Cardiac muscle cell (in vitro differentiated cells and primary cell): ENCODE measurements at regions not wholly inside any gene's neighbourhood (a gene's known extent, or its start where the extent isn't known, plus 50 kb on each side); places are given as distances from the start of the nearest gene placed in this dataset.

ENCODE experiments used
- DNase-seq, 2 donors: peaks; one replicate each; pipeline versions ENCODE4 v3.0.0 to v3.0.0-alpha.2; 2010 to 2017; ENCODE audit warnings: low read depth in 1 of 2, low spot score in 1 of 2
- H3K27ac ChIP-seq: fragments of 200-600 bp; sonication (generic); 2 replicates; pipeline ENCODE4 v1.5.1; 2016
- H3K27me3 ChIP-seq: fragments of 200-600 bp; sonication (generic); 2 replicates; pipeline ENCODE4 v1.6.0; 2016; ENCODE audit warnings: control low read depth
- H3K36me3 ChIP-seq: fragments of 200-600 bp; sonication (generic); 2 replicates; pipeline ENCODE4 v1.5.1; 2016; ENCODE audit warnings: control low read depth
- H3K4me1 ChIP-seq: fragments of 200-600 bp; sonication (generic); 2 replicates; pipeline ENCODE4 v1.8.1; 2017; ENCODE audit warnings: low read depth, mild to moderate bottlenecking, mixed run types
- H3K4me3 ChIP-seq: fragments of 200-600 bp; sonication (generic); 2 replicates; pipeline ENCODE4 v1.5.1; 2016; ENCODE audit warnings: mild to moderate bottlenecking
- H3K9me3 ChIP-seq: fragments of 200-600 bp; sonication (generic); 2 replicates; pipeline ENCODE4 v1.5.1; 2017; ENCODE audit warnings: low read depth, mild to moderate bottlenecking, control low read depth
- TF ChIP-seq, protein P1 (sequence below): IDR thresholded peaks from 2 replicates; pipeline ENCODE4 v1.5.1; 2012; ENCODE audit warnings: low read depth, mild to moderate bottlenecking, low read length

DNA sequence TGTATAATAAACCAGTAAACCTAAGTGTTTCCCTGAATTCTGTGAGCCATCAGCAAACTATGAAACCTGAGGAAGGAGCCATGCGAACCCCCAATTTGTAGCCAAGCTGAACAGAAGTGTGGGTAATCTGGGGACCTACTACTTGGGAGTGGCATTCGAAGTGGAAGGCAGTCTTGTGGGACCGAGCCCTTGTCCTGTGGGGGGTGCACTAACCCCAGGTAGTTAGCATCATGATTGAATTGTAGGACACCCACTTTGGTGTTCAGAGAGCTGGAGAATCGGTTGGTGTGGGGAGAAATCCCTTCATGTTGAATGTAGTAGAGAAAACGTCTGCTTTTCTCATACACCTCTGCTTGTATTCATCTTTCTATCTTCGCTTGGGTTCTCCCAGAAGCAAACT is 79.7 kb upstream of the CPHXL start:
- no peak overlapping the region for H3K4me3 ChIP-seq
- no peaks in the 10 kb centered on the region for H3K4me1 ChIP-seq
- no peaks in the 10 kb centered on the region for H3K27me3 ChIP-seq
- H3K9me3 ChIP-seq = no peaks in the 10 kb centered on the region
- no peaks in the 10 kb centered on the region for H3K36me3 ChIP-seq
- no peak overlapping the region for H3K27ac ChIP-seq
- DNase-seq = no peak
- TF ChIP-seq, protein P1, sequence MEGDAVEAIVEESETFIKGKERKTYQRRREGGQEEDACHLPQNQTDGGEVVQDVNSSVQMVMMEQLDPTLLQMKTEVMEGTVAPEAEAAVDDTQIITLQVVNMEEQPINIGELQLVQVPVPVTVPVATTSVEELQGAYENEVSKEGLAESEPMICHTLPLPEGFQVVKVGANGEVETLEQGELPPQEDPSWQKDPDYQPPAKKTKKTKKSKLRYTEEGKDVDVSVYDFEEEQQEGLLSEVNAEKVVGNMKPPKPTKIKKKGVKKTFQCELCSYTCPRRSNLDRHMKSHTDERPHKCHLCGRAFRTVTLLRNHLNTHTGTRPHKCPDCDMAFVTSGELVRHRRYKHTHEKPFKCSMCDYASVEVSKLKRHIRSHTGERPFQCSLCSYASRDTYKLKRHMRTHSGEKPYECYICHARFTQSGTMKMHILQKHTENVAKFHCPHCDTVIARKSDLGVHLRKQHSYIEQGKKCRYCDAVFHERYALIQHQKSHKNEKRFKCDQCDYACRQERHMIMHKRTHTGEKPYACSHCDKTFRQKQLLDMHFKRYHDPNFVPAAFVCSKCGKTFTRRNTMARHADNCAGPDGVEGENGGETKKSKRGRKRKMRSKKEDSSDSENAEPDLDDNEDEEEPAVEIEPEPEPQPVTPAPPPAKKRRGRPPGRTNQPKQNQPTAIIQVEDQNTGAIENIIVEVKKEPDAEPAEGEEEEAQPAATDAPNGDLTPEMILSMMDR = no peak

DNA sequence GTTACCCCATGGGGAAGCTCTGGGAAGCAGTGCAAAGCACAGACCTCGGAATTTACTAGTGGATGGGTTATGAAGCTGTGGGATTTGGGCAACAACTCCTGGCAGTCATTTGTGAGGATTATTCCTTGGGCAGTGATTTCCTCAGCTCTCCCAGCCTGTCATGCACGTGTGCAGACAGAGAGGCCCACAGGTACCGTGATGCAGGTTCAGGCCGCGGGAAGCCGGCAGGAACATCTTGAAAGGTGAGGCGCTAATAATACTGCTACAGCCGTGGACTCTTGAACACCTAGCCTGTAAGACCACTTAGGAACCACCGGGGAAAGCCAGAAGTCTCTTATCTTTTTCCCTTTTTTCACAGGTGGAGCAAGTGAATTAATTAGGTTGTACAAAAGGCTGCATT is 80.2 kb upstream of the CPHXL start:
- H3K4me1 ChIP-seq = no peaks in the 10 kb centered on the region
- H3K27me3 ChIP-seq = no peaks in the 10 kb centered on the region
- no peaks in the 10 kb centered on the region for H3K9me3 ChIP-seq
- H3K27ac ChIP-seq = no peak overlapping the region
- no peaks in the 10 kb centered on the region for H3K36me3 ChIP-seq
- TF ChIP-seq, protein P1 = no peak
- no peak overlapping the region for H3K4me3 ChIP-seq
- DNase-seq = no peak

DNA sequence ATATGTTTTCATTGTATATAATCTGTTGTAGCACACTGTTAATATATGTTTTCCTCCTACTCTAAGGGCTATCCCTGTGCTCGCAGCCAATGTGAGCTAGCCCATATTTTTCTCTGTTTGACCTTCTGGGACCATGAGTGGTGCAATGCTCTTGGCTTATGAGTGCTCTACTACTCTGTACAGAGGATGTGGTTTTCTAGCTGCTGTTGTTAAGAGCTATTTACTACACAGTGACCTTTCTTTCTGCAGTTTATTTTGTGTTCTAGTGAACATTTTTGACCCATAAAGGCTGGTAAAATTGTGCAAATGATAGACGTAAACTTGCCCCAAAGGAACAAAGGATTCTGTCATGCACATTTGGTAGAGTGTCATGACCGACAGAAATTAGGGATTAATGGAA is 84.1 kb upstream of the CPHXL start:
- Histone ChIP-seq H3K27me3 (no peaks in the 10 kb centered on the region), H3K27ac (no peak overlapping the region), H3K4me3 (no peak overlapping the region), H3K9me3 (no peaks in the 10 kb centered on the region), H3K4me1 (no peaks in the 10 kb centered on the region), H3K36me3 (no peaks in the 10 kb centered on the region)
- DNase-seq = no peak
- TF ChIP-seq, protein P1 = no peak

DNA sequence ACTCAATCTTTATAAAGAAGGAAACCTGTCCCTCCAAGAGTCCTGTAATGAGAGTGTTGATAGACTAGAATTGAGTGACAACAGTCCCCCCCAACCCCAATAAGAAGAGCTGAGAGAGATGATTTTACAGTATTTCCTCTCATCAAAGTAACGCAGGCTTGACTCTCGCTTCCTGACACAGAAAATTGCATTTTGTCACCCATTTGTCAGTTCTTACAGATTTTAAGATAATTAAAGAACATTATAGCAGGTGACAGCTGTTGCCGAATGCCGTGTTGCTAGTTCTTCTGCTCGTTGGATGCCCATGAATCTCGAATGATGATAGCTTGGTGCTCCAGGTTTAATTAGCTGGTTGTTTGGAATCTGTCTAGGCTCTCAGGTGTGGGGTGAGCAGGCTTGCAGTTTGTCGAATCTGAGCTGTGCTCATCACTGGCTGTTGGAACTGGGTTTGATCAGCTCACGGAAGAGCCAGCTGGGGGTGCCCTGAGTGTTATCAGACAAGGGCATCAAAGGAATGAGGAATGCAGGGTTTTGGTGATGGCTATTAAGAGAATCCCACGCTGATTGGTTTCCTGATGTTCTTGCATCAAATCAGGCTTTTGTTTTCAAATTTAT is 84.8 kb upstream of the CPHXL start:
- Histone ChIP-seq H3K4me1 (no peaks in the 10 kb centered on the region), H3K9me3 (no peaks in the 10 kb centered on the region), H3K27me3 (no peaks in the 10 kb centered on the region), H3K4me3 (no peak overlapping the region), H3K36me3 (no peaks in the 10 kb centered on the region), H3K27ac (no peak overlapping the region)
- TF ChIP-seq, protein P1 = no peak
- no peak for DNase-seq

DNA sequence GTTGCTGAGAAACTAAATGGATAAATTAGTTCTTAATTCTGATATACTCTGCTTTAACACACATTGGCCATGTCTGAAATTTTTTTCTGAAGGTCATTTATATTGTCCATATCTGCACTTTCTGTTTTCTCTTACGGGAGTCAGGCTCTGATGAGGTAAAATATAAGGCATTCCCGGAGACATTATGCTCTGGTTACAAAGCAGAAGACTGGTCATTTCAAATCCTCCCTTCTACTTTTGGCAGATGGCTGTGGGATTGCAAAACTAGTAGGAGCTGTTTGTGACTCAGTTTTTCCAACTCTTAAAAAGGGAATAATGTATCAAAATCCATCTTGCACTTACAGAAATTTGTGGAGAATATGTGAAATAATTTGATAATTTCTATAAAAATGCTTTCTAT is 92.2 kb upstream of the CPHXL start:
- H3K4me3 ChIP-seq = no peak overlapping the region
- peak in 1 of 2 donors; percentile 0 for DNase-seq
- TF ChIP-seq, protein P1 = no peak

More for the DNA sequence above, 92.2 kb upstream of the CPHXL start:
- no peaks in the 10 kb centered on the region for H3K9me3 ChIP-seq
- H3K27ac ChIP-seq = no peak overlapping the region
- H3K4me1 ChIP-seq = no peaks in the 10 kb centered on the region
- H3K36me3 ChIP-seq = no peaks in the 10 kb centered on the region
- no peaks in the 10 kb centered on the region for H3K27me3 ChIP-seq
